ENCODE measurements at regions not wholly inside any gene's neighbourhood (a gene's known extent, or its start where the extent isn't known, plus 50 kb on each side); places are given as distances from the start of the nearest gene placed in this dataset.

DNA sequence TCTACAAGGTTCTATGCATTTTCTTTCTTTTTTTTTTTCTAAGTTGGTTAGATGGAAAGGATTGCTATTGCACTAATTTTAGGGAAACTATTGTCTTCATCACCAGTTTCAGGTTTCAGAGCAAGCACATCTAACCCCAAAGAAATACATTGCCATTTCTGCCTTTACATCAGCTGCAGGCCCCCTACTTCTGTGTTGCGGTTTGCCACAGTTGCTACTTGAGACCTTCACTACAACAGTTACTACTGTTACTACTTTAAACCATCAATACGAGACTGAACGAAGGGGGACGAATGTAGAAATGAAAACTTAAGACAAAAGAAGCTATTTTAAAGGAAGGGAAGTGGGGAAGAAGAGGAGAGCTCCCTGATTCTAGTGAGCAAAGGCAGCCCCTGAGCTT lies 256.7 kb upstream of the LCORL start:
- in situ Hi-C loops (cut with MboI; ENCODE audit: low sequenced_read_pairs), result no loop called here

DNA sequence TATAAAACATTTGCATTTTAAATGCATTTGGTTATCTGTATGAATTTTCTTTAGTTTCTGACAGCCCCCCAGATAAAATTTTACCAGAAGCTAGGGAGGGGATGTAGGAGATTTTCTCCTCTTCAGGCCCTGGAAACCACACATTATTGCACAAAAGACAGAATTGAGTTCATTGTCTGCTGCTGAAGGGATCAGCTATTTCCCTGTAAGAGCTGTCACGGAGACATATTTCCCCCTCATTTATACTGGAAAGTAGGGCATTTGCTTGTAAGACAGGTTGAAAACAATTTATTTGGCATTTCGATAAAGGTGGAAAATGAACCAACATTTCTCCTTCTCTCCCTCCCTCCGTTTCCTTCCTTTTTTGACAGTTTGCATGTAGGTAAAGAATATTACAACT lies 241.3 kb upstream of the LCORL start:
- in situ Hi-C loops (cut with MboI; ENCODE audit: low sequenced_read_pairs), result no loop called here

DNA sequence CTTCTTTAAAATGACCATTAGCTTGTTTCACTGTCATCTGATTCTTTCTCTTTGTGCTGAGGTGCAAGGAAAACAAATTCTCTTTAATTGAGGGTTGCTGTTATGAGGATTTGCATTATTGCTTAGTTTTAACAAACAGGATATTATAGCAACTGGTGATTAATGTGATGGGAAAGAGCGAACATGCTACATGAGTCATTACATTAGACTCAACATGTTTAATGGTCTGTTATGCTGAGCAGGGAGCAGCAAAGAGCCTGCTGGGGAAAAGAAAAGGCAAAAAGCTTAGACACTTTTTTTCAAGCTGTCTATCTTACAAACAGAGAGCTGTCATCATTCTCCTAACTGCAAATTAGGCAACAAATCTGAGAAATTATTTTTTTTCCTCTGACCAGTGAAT lies 230.5 kb upstream of the LCORL start:
- in situ Hi-C loops (cut with MboI; ENCODE audit: low sequenced_read_pairs), result no loop called here

DNA sequence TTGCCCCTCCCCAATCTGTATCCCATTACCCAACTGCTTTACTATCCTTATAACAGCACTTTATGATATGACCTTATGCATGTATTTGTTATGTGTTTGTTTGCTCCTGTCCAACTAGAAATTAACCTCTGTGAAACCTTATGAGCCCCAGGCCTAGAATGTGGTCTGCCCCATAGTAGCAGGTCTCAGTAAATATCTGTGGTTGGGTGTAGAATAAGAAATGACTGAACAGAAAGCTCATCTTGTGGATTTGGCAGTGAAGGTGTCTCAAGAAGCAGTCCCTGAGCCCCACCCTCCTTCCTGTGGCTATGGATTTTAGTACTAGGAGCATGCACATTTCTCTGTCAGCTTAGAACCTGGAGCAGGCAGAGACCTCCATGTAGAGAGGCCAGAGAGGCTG lies 229.0 kb upstream of the LCORL start:
- in situ Hi-C loops (cut with MboI; ENCODE audit: low sequenced_read_pairs), result no loop called here

DNA sequence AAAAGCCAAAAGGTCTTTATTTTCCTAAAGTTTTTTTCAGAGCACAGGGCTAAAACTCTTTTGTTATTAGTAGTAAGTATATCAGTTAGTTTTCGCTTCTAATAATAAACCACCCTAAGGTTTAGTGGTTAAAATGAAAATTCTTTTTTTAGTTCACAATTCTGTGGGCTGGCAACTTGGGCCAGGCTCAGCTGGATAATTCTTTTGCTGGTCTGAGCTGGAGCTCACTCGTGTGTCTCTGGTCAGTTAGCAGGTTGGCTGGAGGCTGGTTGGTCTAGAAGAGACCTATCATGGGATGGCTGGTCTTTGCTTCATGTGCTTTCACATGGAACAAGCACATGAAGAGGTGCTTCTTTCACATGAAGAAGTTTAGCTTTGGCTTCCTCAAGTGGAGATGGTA lies 227.1 kb upstream of the LCORL start:
- in situ Hi-C loops (cut with MboI; ENCODE audit: low sequenced_read_pairs), result no loop called here

DNA sequence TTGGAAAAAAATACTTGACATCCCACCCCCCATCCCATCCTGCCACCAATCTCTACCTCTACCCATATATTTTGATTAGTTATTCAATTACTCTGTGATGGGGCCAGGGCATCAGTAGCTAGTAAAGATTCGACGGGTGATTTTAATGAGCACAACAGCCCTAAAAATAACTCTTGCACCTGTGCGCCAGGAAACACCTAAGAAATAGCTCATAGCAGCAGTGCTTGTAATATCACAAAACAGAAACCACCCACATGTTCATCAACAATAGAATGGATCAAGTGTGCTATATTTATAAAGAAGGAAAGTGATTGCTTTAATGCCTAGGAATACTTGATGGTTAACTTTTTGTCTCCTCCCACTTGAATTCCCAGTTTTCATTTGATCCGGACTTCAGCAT lies 225.6 kb upstream of the LCORL start:
- in situ Hi-C loops (cut with MboI; ENCODE audit: low sequenced_read_pairs), result no loop called here

DNA sequence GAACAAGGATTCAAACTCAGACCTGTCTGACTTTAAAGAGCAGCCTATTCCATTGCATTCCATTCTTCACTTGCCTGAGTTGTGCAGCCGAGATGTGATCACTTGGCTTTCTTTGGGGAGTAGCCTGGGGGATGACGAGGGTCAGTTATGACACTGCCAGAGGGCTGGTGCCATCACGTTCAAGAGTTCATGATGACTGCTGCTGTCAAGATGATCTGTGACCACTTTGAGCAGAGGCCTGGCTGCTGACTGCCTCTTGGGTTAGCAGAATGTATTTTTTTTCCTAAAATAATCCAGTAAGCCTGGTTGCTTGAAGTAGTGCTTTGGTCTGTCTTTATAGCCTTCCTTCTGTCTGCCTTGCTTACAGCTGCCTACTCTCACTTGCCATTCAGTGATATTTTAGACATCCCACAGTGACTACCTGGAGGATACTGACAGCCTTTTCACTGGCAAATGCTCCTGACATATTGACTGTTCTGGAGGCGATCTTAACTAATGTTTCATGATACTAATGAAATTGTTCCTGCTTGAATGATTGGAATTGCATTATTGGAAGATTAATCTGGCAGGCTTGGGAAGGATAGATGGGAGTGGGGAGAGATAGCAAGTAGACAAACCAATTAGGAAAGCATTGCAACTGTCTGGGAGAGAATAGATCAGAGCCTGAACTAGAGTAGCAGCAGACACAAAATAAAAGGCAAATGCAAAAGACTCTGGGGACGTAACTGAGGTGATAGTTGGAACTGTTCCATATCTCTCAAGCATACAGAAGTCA lies 221.6 kb upstream of the LCORL start:
- in situ Hi-C loops (cut with MboI; ENCODE audit: low sequenced_read_pairs), result no loop called here

DNA sequence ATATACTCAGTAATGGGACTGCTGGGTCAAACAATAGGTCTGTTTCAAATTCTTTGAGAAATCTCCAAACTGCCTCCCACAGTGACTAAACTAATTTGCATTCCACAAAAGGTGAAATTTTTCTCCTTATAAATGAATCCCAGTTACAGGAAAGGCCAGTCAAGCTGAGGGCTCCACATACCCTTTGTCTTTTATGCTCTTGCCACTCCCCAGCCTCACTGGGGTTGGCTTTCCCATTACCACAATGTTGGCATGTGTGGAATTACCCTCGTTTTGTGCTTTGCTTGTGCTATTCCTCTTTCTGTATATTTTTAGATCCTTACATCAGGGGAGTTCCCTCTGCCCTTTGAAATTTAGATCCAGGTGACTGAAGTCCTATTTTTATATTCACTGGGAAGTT lies 220.2 kb upstream of the LCORL start:
- in situ Hi-C loops (cut with MboI; ENCODE audit: low sequenced_read_pairs), result no loop called here

DNA sequence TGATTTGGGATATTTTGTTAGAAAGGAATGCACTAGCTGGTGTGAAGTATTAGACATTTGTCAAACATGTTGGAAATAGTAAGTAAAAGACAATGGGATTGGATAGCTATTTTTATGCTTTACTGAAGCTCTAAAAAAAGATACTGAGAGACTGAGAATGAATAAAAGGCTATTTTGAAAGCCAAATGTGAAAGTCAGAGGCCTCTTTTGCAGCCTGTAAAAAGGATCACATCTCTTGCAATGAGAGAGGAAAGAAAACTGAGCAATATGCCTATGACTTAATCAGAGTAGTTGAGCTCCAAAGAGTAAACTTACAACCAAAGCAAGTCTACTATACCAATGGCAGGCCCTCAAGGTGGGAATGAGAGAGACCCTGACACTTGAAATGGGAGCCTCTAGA lies 212.6 kb upstream of the LCORL start:
- in situ Hi-C loops (cut with MboI; ENCODE audit: low sequenced_read_pairs), result no loop called here

DNA sequence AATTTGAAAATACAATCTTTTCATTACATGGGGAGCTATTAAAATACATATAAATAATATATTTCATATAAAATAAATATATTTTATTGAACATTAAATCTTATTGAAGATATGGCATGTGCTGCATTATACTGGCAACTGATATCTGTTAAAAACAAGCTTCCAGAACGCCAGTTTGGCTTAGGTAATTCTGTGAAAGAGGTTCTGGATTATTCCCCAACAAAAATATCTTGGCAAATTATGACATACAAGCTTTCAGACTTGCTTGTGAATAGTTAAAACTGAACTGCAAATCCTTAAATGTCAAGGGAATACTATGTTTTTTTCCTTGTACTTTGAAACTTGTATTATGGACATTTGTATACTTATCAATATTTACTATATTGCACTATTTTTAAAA lies 210.2 kb upstream of the LCORL start:
- in situ Hi-C loops (cut with MboI; ENCODE audit: low sequenced_read_pairs), result no loop called here

DNA sequence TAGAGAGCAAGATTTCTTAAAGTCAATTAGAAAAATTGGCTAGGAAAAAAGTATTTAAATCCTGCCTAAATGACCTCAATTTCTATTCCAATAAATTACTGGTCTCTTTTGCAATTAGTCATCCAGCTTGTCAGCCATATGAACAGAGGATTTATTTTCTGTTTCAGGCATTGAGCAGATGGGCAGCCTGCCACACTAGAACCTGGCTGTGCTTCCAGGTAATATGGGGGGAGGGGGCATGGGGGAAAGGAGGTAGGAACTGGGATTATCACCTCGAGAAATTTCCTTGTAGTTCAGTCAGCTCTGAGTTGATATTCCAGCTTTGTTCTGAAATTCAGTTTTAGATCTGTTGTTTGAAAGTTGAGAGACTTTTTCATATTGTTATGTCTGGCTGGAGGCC lies 206.3 kb upstream of the LCORL start:
- in situ Hi-C loops (cut with MboI; ENCODE audit: low sequenced_read_pairs), result no loop called here

DNA sequence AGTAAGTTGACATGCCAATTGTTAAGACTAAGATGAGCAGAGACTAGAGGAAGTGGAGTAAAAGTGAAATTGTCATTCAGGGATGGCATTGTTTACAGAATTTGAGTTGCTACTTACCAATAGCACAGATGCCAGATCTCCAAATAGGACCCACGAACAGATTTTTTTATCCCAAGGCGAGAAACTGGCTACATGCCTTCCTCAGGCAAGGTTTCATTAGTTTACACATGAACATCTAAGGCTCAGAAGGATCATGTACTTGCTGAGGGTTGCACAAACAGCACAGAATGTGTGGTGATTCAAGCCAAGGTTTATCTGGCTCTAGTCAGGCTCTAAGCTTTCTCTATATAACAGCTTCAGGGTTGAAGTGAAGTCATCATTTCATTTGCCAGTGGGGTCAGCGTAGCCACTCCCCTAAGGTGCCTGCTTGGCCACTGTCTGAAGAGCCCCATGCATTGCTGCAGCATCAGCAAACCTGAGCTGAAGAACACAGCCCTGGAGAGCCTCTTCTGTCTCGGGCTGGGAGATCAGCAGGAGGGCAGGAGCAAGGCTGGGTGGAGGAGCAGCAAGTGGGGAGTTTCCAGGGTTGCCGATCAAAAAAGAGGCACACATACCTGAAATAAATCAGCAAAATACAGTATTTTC lies 193.0 kb upstream of the LCORL start:
- in situ Hi-C loops (cut with MboI; ENCODE audit: low sequenced_read_pairs), result no loop called here

DNA sequence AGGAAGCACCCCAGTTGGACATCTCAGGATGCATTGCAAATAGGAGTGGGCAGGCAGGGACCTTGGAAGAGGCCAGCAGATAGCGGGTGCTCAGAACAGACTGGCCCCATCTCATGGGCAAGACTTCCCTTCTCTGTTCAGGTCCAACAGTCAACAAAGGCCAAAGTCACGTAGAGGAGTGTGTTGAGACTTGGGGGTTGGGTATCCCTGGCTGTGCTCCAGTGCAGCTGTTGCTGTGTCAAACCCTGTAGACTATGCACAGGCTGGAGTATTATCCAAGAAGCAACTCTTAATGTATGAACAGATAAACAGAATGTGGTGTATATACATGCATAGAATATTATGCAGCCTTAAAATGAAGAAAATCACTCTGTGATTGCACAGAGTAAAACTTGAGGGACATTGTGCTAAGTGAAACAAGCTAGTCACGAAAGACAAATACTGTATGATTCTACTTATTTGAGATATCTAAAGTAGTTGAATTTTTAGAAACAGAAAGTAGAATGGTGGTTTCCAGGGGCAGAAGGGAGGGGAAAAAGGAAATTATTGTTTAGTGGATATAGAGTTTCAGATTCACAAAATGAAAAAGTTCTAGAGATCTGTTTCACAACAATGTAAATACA lies 192.1 kb upstream of the LCORL start:
- in situ Hi-C loops (cut with MboI; ENCODE audit: low sequenced_read_pairs), result no loop called here

DNA sequence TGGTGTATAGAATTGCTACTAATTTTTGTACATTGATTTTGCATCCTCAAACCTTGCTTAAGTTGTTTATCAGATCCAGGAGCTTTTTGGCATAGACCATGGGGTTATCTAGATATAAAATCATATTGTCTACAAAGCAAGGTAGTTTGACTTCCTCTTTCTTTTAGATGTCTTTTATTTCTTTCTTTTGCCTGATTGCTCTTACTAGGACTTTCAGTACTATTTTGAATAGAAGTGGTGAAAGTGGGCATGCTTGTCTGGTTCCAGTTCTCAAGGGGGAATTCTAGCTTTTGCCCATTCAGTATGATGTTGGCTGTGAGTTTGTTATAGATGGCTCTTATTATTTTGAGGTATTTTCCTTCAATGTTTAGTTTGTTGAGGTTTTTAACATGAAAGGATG lies 187.9 kb upstream of the LCORL start:
- in situ Hi-C loops (cut with MboI; ENCODE audit: low sequenced_read_pairs), result no loop called here

DNA sequence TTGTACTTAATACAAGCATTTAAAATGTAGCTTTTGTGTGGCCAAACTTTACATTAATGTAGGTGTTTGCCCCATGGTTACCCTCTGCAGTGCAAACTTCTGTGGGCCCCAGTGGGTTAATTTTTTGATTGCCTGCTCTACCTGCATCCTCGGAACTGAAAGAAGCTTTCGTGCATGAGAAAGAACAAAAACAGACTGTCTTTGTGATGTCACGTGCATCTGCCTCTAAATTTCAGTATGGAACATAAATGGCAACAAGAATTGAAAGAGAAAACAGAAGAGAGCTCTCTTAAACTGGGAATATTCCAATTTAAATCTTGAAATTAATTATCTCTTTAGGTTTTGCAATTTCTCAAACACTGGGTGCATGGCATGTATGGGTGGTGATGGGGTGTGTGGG lies 182.4 kb upstream of the LCORL start:
- in situ Hi-C loops (cut with MboI; ENCODE audit: low sequenced_read_pairs), result no loop called here

DNA sequence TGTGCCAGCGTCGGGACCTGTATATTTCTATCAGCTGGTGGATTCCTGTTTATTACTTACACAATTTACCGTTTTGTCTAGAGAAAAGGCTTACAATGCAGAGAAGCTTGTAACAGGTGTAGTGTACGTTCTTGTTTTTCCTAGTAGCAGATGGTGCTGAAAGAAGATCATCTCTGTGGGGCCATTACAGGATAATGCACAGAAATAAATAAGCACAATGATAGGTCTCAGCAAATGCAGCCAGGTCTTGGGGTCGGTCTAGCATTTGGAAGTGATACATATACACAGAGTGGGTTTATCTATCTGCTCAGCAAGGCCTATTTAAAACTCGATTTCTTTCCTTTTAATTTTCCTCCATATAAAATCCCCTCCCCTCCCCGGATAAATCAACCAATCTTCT lies 180.9 kb upstream of the LCORL start:
- in situ Hi-C loops (cut with MboI; ENCODE audit: low sequenced_read_pairs), result no loop called here

DNA sequence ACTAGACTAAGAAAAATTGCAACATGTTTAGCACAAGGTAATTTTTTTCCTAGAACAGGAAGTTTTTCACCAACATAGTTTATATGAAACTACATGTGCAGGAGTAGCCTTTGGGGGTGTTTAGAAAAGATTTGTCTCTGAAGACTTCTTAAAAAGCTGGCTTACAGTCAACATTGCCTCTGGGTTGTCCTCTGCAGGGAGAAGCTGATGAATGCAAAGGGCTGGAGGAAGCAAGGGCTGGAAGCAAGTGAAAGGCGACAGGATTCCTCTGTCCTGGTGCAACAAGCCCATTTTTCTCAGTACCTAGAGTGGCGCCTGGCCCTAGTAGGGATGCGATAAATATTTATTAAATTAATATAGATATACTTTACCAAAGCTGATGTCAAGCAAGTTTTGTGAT lies 180.3 kb upstream of the LCORL start:
- in situ Hi-C loops (cut with MboI; ENCODE audit: low sequenced_read_pairs), result no loop called here

DNA sequence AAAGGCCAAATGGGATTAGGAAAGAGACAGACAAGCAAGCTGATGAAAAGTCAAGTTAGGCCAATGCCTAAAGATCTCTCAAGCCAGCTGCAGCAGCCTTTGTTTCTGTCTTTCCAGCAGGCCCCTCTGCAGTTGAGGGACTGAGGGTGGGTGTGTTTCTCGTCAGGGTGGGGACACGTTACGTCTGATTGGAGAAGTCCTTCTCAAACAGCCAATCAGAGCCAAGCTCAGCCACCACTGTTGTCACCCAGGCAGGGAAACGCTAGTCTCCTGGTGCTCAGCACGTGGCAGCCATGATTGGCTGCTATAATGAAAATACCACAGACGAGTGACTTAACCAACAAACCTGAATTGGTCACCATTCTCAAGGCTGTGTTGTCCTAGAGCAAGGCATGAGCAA lies 177.1 kb upstream of the LCORL start:
- in situ Hi-C loops (cut with MboI; ENCODE audit: low sequenced_read_pairs), result no loop called here

DNA sequence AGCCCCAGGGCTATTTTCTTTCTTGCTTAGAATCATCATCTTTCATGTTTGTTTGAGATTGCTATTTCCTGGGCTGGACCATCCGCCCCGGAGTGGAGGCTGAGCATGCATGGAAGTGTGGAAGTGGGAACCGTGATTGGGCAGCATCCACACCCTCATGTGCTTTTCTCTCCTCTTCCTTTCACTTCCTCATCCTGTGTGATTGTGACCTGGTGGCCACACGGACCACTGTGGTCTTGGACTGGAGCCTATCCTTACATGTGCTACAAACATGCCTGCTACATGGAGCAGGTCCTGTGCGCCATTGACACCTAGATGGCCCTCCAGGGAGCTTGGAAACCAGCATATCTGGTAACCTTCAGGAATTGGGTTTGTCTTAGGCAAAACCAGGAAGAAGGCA lies 175.9 kb upstream of the LCORL start:
- in situ Hi-C loops (cut with MboI; ENCODE audit: low sequenced_read_pairs), result no loop called here

DNA sequence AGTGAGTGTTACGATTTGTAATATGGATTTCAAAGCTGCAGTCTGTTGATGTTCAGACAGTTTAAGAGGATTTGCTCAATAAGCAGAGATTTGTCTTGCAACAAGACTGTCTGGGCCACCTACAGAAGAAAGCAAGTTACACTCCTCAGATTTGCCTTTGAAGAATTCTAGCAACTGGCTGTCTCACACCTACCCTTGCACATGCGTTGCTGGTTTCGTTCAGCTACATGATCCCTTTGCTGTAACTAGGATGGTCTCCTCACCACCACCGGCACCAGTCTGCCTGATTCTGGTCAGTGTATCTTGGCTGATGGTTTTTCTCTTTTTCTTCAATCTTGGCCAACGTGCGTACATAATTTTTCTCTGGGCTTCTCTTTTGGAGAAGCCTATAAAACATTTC lies 172.7 kb upstream of the LCORL start:
- in situ Hi-C loops (cut with MboI; ENCODE audit: low sequenced_read_pairs), result no loop called here

DNA sequence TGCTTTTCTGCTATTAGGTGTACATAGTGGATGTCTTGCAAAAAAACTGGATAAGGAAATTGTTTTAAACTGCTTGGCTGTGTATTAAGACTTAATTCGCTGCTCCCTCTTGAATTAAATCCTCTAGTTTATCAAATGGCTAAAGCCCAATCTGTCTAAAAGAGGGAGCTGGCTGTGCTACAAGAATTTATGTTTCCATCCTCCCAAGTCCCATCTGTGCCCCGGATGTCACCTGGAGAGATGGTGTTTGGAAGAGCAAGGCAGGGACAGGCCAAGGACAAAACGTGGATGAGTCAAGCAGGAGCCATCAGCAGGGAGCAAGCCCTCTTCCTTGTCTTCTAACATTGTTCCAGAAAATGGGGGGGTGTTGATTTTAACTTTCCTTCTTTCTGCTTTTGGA lies 171.3 kb upstream of the LCORL start:
- in situ Hi-C loops (cut with MboI; ENCODE audit: low sequenced_read_pairs), result no loop called here

DNA sequence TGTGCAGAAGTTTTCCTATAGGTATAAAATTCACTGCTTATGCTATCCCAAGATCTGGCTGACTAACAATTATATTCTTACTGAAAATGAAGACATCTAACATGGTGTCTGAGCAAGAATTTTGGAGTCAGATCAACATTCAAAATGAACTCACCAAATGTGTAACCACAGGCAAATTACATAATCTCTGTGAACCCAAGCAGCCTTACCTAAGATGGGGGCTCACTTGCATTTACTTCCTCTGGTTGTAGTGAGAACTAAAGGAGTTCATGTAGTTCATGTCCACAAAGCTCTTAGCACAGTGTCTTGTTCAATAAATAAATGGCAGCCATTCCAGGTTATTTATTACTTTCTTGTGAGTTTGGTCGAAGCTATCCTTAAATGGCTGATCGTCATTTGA lies 163.9 kb upstream of the LCORL start:
- in situ Hi-C loops (cut with MboI; ENCODE audit: low sequenced_read_pairs), result no loop called here

DNA sequence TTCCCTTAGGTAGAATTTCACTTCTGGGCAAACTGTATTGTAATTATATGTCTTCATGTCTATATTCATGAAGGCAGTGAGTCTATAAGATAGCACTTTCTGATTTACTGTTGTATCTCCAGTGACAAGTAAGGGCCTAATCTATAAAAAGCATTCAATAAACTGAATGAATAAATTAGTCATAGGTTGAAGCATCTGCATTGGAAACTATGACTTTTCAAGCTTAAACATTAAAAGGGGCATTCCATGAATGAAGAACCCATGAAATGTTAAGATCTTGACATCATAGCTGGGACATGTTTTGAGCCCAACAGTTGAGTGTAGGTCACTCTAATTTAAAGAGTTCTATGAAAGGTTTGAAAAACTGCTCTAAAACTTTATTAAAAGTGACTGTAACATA lies 159.3 kb upstream of the LCORL start:
- in situ Hi-C loops (cut with MboI; ENCODE audit: low sequenced_read_pairs), result no loop called here

Data from HL-60/S4 (cell line).